IMR-90 (cell line): ENCODE measurements at regions not wholly inside any gene's neighbourhood (a gene's known extent, or its start where the extent isn't known, plus 50 kb on each side); places are given as distances from the start of the nearest gene placed in this dataset.

Experiments used
- ATAC-seq: fragments of 200-7000 bp; cut with Tn5 transposase; 2 replicates; pipeline ENCODE4 v1.9.1; 2020; ENCODE audit warnings: low read depth, mild to moderate bottlenecking, moderate library complexity
- BruUV-seq: library from RNA; stranded (reverse); fragments of 400-500 nt; replicated peaks from 2 replicates; lab custom pipeline; 2021; lab: Mats Ljungman, UMichigan
- CTCF ChIA-PET: fragments of 300-600 bp; formaldehyde crosslinking; extraction: SDS; loops from one replicate; lab custom pipeline; 2021; ENCODE audit warnings: antibody characterized with exemption; lab: Yijun Ruan, JAX
- POLR2A ChIA-PET: fragments of 300-600 bp; sonication (Branson Sonifier 250); formaldehyde crosslinking; loops from one replicate; lab custom pipeline; 2022; ENCODE audit warnings: antibody characterized with exemption; ENCODE audit not compliant: unreplicated experiment; lab: Charles Lee
- DNase-seq: peaks from one replicate; pipeline ENCODE4 v3.0.0; 2013
- H2AFZ ChIP-seq: replicated peaks from 2 replicates; pipeline ENCODE3; 2013; ENCODE audit warnings: low read length, mild to moderate bottlenecking; ENCODE audit not compliant: poor library complexity
- H2AK5ac ChIP-seq: 2 replicates; pipeline ENCODE4 v1.6.1; 2013; ENCODE audit warnings: low read depth, low read length, inconsistent platforms
- H2AK9ac ChIP-seq: replicated peaks from 2 replicates; pipeline ENCODE3; 2013; ENCODE audit warnings: mild to moderate bottlenecking, low read depth, low read length, moderate library complexity; ENCODE audit not compliant: poor library complexity
- H2BK120ac ChIP-seq: 2 replicates; pipeline ENCODE4 v1.6.1; 2013; ENCODE audit warnings: low read depth, low read length, inconsistent platforms
- H2BK15ac ChIP-seq: 3 replicates; pipeline ENCODE4 v1.6.1; 2013; ENCODE audit warnings: low read depth, low read length, inconsistent platforms
- H2BK20ac ChIP-seq: 2 replicates; pipeline ENCODE4 v1.6.1; 2013; ENCODE audit warnings: low read depth, mild to moderate bottlenecking, inconsistent platforms, low read length, moderate library complexity
- H2BK5ac ChIP-seq: 2 replicates; pipeline ENCODE4 v1.6.1; 2013; ENCODE audit warnings: mild to moderate bottlenecking, low read depth, low read length, inconsistent platforms; ENCODE audit not compliant: poor library complexity, severe bottlenecking
- H3K14ac ChIP-seq: replicated peaks from 2 replicates; pipeline ENCODE4 v1.6.1; 2013; ENCODE audit warnings: low read depth, low read length, inconsistent platforms
- H3K18ac ChIP-seq: 2 replicates; pipeline ENCODE4 v1.6.1; 2013; ENCODE audit warnings: low read depth, low read length, control low read depth
- H3K23ac ChIP-seq: 2 replicates; pipeline ENCODE4 v1.6.1; 2013; ENCODE audit warnings: low read depth, low read length, inconsistent platforms
- H3K27ac ChIP-seq: 2 replicates; pipeline ENCODE4 v1.5.1; 2013; ENCODE audit warnings: mild to moderate bottlenecking, control low read depth, low read length; ENCODE audit not compliant: insufficient read depth
- H3K27me3 ChIP-seq: 2 replicates; pipeline ENCODE4 v1.6.1; 2013; ENCODE audit warnings: low read length; ENCODE audit not compliant: control insufficient read depth, insufficient read depth
- H3K36me3 ChIP-seq: 2 replicates; pipeline ENCODE4 v1.6.1; 2013; ENCODE audit warnings: low read length, mixed read lengths; ENCODE audit not compliant: control insufficient read depth, insufficient read depth
- H3K4ac ChIP-seq: 2 replicates; pipeline ENCODE4 v1.6.1; 2013; ENCODE audit warnings: low read depth, low read length, inconsistent platforms
- H3K4me1 ChIP-seq: 2 replicates; pipeline ENCODE4 v1.6.1; 2013; ENCODE audit warnings: low read length, mixed read lengths; ENCODE audit not compliant: control insufficient read depth, insufficient read depth
- H3K4me2 ChIP-seq: 2 replicates; pipeline ENCODE4 v1.6.1; 2013; ENCODE audit warnings: low read depth, mild to moderate bottlenecking, control low read depth, low read length, moderate library complexity
- H3K4me3 ChIP-seq: 2 replicates; pipeline ENCODE4 v1.5.1; 2013; ENCODE audit warnings: low read depth, mild to moderate bottlenecking, control low read depth, low read length, moderate library complexity; ENCODE audit not compliant: insufficient read depth
- H3K56ac ChIP-seq: 2 replicates; pipeline ENCODE4 v1.6.1; 2013; ENCODE audit warnings: low read length, inconsistent platforms; ENCODE audit not compliant: insufficient read depth; ENCODE audit errors: extremely low read depth
- H3K79me1 ChIP-seq, 2 experiments: 2 replicates each; pipeline ENCODE4 v1.6.1; 2013; ENCODE audit warnings: low read length in 2 of 2, inconsistent platforms in 1 of 2, low read depth in 1 of 2
- H3K9ac ChIP-seq: 2 replicates; pipeline ENCODE4 v1.6.1; 2013; ENCODE audit warnings: low read depth, low read length, control low read depth
- H3K9me1 ChIP-seq: 2 replicates; pipeline ENCODE4 v1.6.1; 2013; ENCODE audit warnings: low read length, inconsistent platforms; ENCODE audit not compliant: insufficient read depth
- H3K9me3 ChIP-seq: 2 replicates; pipeline ENCODE4 v1.6.1; 2013; ENCODE audit warnings: low read length; ENCODE audit not compliant: control insufficient read depth, insufficient read depth
- H4K20me1 ChIP-seq: 2 replicates; pipeline ENCODE4 v1.6.1; 2013; ENCODE audit warnings: low read length, inconsistent platforms; ENCODE audit not compliant: insufficient read depth
- H4K5ac ChIP-seq: 2 replicates; pipeline ENCODE4 v1.6.1; 2013; ENCODE audit warnings: mild to moderate bottlenecking, low read depth, low read length, control low read depth
- H4K8ac ChIP-seq, 2 experiments: 2 replicates each; pipeline ENCODE4 v1.6.1; 2013; ENCODE audit warnings: low read depth in 2 of 2, low read length in 2 of 2, control low read depth in 1 of 2, inconsistent platforms in 1 of 2
- H4K91ac ChIP-seq: 2 replicates; pipeline ENCODE4 v1.6.1; 2013; ENCODE audit warnings: low read depth, low read length, inconsistent platforms; ENCODE audit not compliant: insufficient read depth
- BHLHE40 ChIP-seq: fragments of 150-350 bp; IDR thresholded peaks from 2 replicates; pipeline ENCODE4 v1.6.1; 2016; ENCODE audit warnings: mild to moderate bottlenecking, low read depth, low read length
- CHD1 ChIP-seq: IDR thresholded peaks from 2 replicates; pipeline ENCODE4 v1.6.1; 2012; ENCODE audit warnings: low read depth, low read length, improper control_type of control experiment
- FOS ChIP-seq: fragments of 150-350 bp; IDR thresholded peaks from 2 replicates; pipeline ENCODE4 v1.6.1; 2016; ENCODE audit warnings: low read depth, low read length
- MAFK ChIP-seq: IDR thresholded peaks from 2 replicates; pipeline ENCODE4 v1.6.1; 2012; ENCODE audit warnings: low read depth, low read length, improper control_type of control experiment
- RAD21 ChIP-seq: IDR thresholded peaks from 2 replicates; pipeline ENCODE4 v1.6.1; 2012; ENCODE audit warnings: low read length, improper control_type of control experiment
- RCOR1 ChIP-seq: IDR thresholded peaks from 2 replicates; pipeline ENCODE4 v1.6.1; 2012; ENCODE audit warnings: mild to moderate bottlenecking, low read length, improper control_type of control experiment; ENCODE audit not compliant: insufficient replicate concordance
- WGBS, 2 experiments: methylation state at CpG; one replicate each; pipeline versions ENCODE4 v1.1.5 to v1.1.7; 2013; ENCODE audit warnings: missing lambda C conversion rate in 2 of 2; ENCODE audit not compliant: insufficient read length in 1 of 2; ENCODE audit errors: extremely low coverage in 2 of 2; 5-methylcytosine and 5-hydroxymethylcytosine counted together
- dilution Hi-C: fragments of 300-500 bp; cut with HindIII; formaldehyde crosslinking; loops from one replicate; pipeline ENCODE4 v1.14.3; 2018; ENCODE audit warnings: low sequenced_read_pairs; ENCODE audit not compliant: unreplicated experiment
- in situ Hi-C: fragments of 300-500 bp; cut with MboI; formaldehyde crosslinking; loops from 3 replicates; pipeline ENCODE4 v1.14.3; 2019; ENCODE audit warnings: low sequenced_read_pairs, inconsistent platforms, mixed read lengths
- intact Hi-C: fragments of 100-400 bp; cut with micrococcal nuclease; formaldehyde crosslinking; loops from 2 replicates; pipeline ENCODE4 v1.10.0; 2022
- TF ChIP-seq, protein P1 (sequence below): fragments of 150-350 bp; IDR thresholded peaks from 2 replicates; pipeline ENCODE4 v1.6.1; 2016; ENCODE audit warnings: low read depth, mild to moderate bottlenecking, low read length, moderate library complexity, borderline replicate concordance
- TF ChIP-seq, protein P2 (sequence below): conservative IDR thresholded peaks from 2 replicates; pipeline ENCODE4 v1.5.1; 2012; ENCODE audit warnings: mild to moderate bottlenecking, low read depth, low read length, improper control_type of control experiment

DNA sequence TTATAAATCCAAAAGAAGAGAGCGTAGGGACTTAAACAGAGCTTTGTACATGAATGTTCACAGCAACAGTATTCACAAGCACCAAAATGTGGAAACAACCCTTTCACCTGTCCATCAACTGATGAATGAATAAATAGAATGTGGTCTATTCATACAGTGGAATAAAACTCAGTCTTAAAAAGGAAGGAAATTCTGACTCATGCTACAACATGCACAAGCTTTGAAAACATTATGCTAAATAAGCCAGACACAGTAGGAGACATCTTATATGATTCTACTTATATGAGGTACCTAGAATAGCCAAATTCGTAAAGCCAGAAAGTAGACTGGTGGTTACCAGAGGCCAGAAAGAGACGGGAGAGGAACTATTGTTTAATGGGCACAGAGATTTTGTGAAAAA is 74.3 kb downstream of the SHANK2 start:
- Histone ChIP-seq H3K18ac (no peak overlapping the region), H3K36me3 (no peaks in the 10 kb centered on the region; the same call in 1 of the 2 replicates), H4K20me1 (no peaks in the 10 kb centered on the region; the same call in 1 of the 2 replicates), H3K4me3 (no peak overlapping the region), H2AK5ac (no peak overlapping the region), H2BK15ac (no peak overlapping the region), H4K5ac (no peak overlapping the region), H3K27me3 (no peaks in the 10 kb centered on the region; the same call in 1 of the 2 replicates), H3K4me2 (no peak overlapping the region), H3K56ac (no peak overlapping the region), H3K79me1 (no peaks in the 10 kb centered on the region), H3K23ac (no peak overlapping the region), H3K9ac (no peak overlapping the region), H3K14ac (no peak overlapping the region), H2BK5ac (no peak overlapping the region), H3K4me1 (no peaks in the 10 kb centered on the region), H2BK20ac (no peak overlapping the region), H2AK9ac (no peak overlapping the region), H4K8ac (no peak overlapping the region), H3K9me3 (peaks cover 3% of the 10 kb centered on the region; the same call in 1 of the 2 replicates), H3K9me1 (no peaks in the 10 kb centered on the region), H3K4ac (no peak overlapping the region), H3K27ac (no peak overlapping the region), H4K91ac (no peak overlapping the region), H2BK120ac (no peak overlapping the region), H2AFZ (no peak overlapping the region)
- ChIA-PET POLR2A (no interaction called here), CTCF (no interaction called here)
- intact Hi-C loops (no loop called here), dilution Hi-C loops (no loop called here), in situ Hi-C loops (no loop called here)
- TF ChIP-seq RAD21 (no peak), BHLHE40 (no peak), MAFK (no peak), FOS (no peak), RCOR1 (no peak), CHD1 (no peak)
- TF ChIP-seq, protein P1, sequence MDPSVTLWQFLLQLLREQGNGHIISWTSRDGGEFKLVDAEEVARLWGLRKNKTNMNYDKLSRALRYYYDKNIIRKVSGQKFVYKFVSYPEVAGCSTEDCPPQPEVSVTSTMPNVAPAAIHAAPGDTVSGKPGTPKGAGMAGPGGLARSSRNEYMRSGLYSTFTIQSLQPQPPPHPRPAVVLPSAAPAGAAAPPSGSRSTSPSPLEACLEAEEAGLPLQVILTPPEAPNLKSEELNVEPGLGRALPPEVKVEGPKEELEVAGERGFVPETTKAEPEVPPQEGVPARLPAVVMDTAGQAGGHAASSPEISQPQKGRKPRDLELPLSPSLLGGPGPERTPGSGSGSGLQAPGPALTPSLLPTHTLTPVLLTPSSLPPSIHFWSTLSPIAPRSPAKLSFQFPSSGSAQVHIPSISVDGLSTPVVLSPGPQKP = no peak
- TF ChIP-seq, protein P2, sequence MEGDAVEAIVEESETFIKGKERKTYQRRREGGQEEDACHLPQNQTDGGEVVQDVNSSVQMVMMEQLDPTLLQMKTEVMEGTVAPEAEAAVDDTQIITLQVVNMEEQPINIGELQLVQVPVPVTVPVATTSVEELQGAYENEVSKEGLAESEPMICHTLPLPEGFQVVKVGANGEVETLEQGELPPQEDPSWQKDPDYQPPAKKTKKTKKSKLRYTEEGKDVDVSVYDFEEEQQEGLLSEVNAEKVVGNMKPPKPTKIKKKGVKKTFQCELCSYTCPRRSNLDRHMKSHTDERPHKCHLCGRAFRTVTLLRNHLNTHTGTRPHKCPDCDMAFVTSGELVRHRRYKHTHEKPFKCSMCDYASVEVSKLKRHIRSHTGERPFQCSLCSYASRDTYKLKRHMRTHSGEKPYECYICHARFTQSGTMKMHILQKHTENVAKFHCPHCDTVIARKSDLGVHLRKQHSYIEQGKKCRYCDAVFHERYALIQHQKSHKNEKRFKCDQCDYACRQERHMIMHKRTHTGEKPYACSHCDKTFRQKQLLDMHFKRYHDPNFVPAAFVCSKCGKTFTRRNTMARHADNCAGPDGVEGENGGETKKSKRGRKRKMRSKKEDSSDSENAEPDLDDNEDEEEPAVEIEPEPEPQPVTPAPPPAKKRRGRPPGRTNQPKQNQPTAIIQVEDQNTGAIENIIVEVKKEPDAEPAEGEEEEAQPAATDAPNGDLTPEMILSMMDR = no peak
- no CpG with 5 or more reads among the region's 3 CpGs for WGBS, 2 experiments
- ATAC-seq (no peak), DNase-seq (no peak)
- BruUV-seq = no TSS peak
